Central memory CD8-positive, alpha-beta T cell (primary cell): ENCODE measurements at regions not wholly inside any gene's neighbourhood (a gene's known extent, or its start where the extent isn't known, plus 50 kb on each side); places are given as distances from the start of the nearest gene placed in this dataset.
"Not testable (repeated sequence)": the region's sequence is repeated elsewhere in the genome, so short reads cannot be mapped to it uniquely, and the experiment has no call there.

ENCODE experiments used
- ATAC-seq: fragments of 150-1000 bp; cut with Tn5 transposase; replicated peaks from 2 replicates; pipeline ENCODE4 v1.10.0; 2022; ENCODE audit warnings: mild to moderate bottlenecking, moderate FRiP score, moderate number of reproducible peaks; ENCODE audit not compliant: poor library complexity, severe bottlenecking; ENCODE audit errors: extremely low read depth
- DNase-seq, 2 donors: peaks; one replicate each; pipeline ENCODE4 v3.0.0; 2021; ENCODE audit warnings: low spot score in 2 of 2
- H3K27ac Mint-ChIP-seq: one replicate; pipeline ENCODE4 v1.8.0; 2022; ENCODE audit warnings: low read depth, mild to moderate bottlenecking, moderate library complexity, mixed read lengths
- H3K27me3 Mint-ChIP-seq: one replicate; pipeline ENCODE4 v1.8.0; 2022; ENCODE audit warnings: mixed read lengths
- H3K36me3 Mint-ChIP-seq: one replicate; pipeline ENCODE4 v1.8.0; 2022; ENCODE audit warnings: mild to moderate bottlenecking, moderate library complexity, mixed read lengths; ENCODE audit not compliant: insufficient read depth
- H3K4me1 Mint-ChIP-seq: one replicate; pipeline ENCODE4 v1.8.0; 2022; ENCODE audit warnings: mixed read lengths
- H3K4me3 Mint-ChIP-seq: one replicate; pipeline ENCODE4 v1.8.0; 2022; ENCODE audit warnings: mild to moderate bottlenecking, moderate library complexity, mixed read lengths
- H3K9me3 Mint-ChIP-seq: one replicate; pipeline ENCODE4 v1.8.0; 2022; ENCODE audit warnings: mixed read lengths

DNA sequence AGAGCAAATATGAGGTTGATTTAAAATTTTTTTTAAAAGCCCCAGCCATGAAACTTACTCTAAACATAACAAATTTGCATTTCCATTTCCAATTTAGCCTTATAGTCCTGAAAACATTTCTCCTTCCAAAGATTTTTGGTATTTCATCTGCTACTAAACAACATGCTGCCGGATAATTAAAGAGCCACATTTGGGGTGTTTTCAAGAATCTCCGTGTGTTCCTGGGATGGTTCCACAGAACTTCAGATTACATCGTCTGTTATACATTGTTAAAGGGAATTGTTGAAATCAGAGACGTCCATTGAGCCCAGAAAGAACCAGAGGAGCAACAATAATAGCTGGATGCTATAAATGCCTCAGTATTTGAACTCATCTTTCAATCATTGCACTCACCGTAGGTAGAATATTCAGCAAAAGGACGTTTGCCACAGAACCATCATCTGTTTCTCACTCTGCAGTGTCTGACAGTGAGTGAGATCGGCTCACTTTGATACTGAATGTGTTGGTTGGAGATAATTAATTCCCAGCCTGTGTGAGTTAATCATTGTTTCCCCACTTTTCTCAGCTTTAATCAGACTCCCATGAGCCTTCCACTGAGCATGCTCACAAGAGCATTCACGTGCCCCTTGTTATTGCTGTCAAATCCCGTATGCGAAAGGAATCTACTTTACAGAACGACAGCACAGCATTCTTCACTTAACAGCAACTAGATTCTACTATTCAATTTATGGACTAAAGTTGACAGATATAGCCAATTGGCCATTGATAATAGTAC is 128.4 kb upstream of the PALS2 start:
- ATAC-seq = no peak
- H3K36me3 Mint-ChIP-seq = peaks cover 3% of the 10 kb centered on the region
- peaks cover 25% of the 10 kb centered on the region for H3K4me1 Mint-ChIP-seq
- DNase-seq = no peak
- no peaks in the 10 kb centered on the region for H3K9me3 Mint-ChIP-seq
- no peak overlapping the region for H3K27ac Mint-ChIP-seq
- H3K27me3 Mint-ChIP-seq = no peaks in the 10 kb centered on the region
- H3K4me3 Mint-ChIP-seq = no peak overlapping the region

DNA sequence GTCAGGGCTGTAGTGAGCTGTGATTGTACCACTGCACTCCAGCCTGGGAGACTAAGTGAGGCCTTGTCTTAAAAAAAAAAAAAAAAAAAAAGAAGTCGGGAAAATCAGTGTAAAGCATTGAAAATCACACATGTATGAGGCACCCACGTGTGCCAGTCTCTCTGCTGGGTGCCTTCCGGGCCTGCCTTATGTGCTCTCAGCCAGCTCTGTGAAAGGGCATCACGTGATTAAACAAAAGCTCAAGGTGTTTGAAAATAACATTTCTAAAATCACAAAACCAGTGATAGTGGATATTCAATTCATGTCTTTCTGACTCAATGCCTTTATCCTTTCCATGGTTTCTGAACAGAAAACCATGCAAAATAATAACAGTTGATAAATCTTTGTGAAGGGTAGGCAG is 125.2 kb upstream of the PALS2 start:
- H3K4me1 Mint-ChIP-seq = peaks cover 5% of the 10 kb centered on the region
- DNase-seq (no peak), ATAC-seq (no peak)
- no peak overlapping the region for H3K4me3 Mint-ChIP-seq
- H3K36me3 Mint-ChIP-seq = peaks cover 2% of the 10 kb centered on the region
- peaks cover 11% of the 10 kb centered on the region for H3K27me3 Mint-ChIP-seq
- H3K27ac Mint-ChIP-seq = no peak overlapping the region
- no peaks in the 10 kb centered on the region for H3K9me3 Mint-ChIP-seq

DNA sequence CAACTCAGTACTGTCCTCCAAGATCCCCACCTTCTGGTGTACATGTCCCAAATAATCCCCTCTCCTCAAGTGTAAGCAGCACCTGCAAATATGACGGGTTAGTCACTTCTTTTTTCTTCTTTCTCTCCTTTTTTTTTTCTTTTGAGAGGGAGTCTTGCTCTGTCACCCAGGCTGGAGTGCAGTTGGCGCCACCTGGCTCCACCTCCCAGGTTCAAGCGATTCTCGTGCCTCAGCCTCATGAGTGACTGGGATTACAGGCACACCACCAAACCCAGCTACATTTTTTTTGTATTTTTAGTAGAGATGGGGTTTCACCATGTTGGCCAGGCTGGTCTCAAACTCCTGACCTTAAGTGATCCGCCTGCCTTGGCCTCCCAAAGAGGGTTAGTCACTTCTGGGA is 123.8 kb upstream of the PALS2 start:
- H3K4me3 Mint-ChIP-seq, H3K9me3 Mint-ChIP-seq, H3K36me3 Mint-ChIP-seq, DNase-seq, H3K27ac Mint-ChIP-seq, ATAC-seq, H3K4me1 Mint-ChIP-seq: not testable (repeated sequence)
- H3K27me3 Mint-ChIP-seq = peaks cover 11% of the 10 kb centered on the region

DNA sequence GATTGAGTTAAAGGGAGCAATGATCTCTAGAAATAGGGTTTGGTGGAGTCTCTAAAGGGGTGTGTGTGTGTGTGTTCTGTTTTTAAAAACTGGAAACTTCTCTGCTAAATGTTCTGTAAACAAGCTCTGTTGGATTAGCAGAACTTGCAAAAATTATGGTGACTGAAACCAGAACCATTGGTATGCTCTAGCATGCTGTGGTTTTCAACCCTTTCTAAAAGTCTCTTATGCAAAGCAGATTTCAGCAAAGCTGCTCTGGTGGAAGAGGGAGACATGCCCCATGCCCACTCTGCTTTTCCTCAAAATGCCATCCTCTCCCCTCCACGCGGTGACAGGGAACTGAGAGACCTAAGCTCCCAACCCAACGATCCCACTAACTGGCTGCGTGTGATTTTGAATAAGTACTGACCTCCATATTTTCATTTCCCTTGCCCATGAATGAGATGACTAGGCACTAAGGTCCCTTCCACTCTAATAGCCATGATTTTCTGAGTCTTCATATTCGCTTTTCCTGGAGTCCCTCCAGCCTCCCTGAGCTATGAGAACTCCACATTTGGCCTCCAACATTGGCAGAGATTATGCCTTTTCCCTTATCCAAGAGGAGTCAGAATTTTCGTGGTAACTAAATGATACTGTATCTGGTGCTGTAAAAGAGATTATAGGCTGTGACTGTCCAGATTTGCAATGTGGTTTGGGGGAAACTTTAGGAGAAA is 117.3 kb upstream of the PALS2 start:
- H3K27me3 Mint-ChIP-seq = peaks cover 31% of the 10 kb centered on the region
- no peaks in the 10 kb centered on the region for H3K9me3 Mint-ChIP-seq
- H3K4me1 Mint-ChIP-seq = no peaks in the 10 kb centered on the region

DNA sequence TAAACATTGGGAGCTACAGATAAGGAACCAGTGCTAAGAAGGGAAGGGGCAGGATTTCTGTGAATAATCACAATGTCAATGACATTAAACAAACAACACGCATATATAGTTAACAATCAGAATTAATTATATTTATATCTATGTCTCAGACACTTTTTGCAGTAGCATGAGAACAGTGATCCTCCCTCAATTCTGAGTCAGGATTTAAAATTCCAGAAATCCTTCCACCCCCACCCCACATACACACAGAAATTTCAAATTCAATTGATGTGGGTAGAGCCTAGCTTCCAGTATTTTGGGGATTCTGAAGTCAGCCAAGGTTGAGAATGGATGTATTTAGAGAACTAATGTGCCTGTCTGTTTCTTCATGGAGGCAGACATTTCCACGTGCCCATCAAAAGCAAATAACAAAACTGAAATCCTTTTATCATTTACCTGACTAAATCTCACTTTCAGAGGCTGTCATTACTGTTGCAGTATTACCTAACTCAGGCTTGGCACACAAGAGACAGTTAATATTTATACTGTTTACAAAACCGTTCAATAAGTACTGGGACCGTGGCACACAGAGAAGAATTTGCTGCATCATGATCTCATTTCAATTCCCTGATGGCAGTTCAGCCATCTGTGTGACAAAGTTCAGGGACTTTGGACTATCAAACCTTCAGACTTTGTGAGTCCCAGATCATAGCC is 116.6 kb upstream of the PALS2 start:
- Mint-ChIP-seq H3K27ac (no peak overlapping the region), H3K36me3 (peaks cover 1% of the 10 kb centered on the region), H3K4me1 (no peaks in the 10 kb centered on the region), H3K9me3 (no peaks in the 10 kb centered on the region), H3K27me3 (peaks cover 25% of the 10 kb centered on the region), H3K4me3 (no peak overlapping the region)
- DNase-seq (no peak), ATAC-seq (no peak)

More for the DNA sequence above, 117.3 kb upstream of the PALS2 start:
- no peak for ATAC-seq
- H3K4me3 Mint-ChIP-seq = no peak overlapping the region
- H3K36me3 Mint-ChIP-seq = peaks cover 2% of the 10 kb centered on the region
- no peak for DNase-seq
- no peak overlapping the region for H3K27ac Mint-ChIP-seq

DNA sequence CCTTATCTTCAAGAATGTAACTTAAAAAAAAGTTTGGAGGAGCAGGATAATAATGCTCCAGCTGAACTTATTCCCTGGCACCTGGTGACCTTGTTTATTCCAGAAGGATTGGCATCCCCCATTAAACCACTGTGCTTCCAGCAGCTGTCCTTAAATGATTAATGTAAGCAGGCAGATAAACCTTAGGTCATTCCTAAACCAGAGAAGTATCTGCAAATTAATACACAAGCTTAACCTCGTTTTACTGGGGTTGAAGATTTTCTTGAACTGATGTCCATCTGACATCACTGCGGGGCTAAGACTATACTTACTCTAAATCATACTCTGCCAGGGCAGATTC is 116.1 kb upstream of the PALS2 start:
- no peaks in the 10 kb centered on the region for H3K36me3 Mint-ChIP-seq
- H3K4me1 Mint-ChIP-seq = no peaks in the 10 kb centered on the region
- no peaks in the 10 kb centered on the region for H3K9me3 Mint-ChIP-seq
- ATAC-seq = no peak
- no peak overlapping the region for H3K27ac Mint-ChIP-seq
- no peak overlapping the region for H3K4me3 Mint-ChIP-seq
- DNase-seq = no peak
- peaks cover 20% of the 10 kb centered on the region for H3K27me3 Mint-ChIP-seq

DNA sequence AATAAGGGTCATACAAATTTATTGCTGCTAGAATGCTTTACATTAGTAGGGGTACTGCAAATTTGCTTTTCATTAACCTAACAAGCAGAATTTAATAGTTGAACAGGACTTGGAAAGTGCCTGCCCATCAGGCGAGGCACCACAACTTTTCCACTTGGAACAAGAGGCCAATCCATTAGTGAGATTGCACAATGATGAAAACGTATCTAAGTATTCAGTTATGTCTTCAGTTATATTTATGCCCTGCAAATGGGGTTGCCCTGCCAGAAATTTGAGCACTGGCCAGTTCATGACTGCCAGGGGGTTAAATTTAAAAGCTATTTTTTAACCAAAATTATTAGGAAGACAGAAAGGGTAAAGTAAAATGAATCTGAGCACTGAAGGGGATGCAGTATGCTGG is 111.1 kb upstream of the PALS2 start:
- H3K27me3 Mint-ChIP-seq = peaks cover 9% of the 10 kb centered on the region
- H3K27ac Mint-ChIP-seq = no peak overlapping the region
- H3K36me3 Mint-ChIP-seq = no peaks in the 10 kb centered on the region
- no peak for ATAC-seq
- H3K9me3 Mint-ChIP-seq = no peaks in the 10 kb centered on the region
- no peak for DNase-seq
- H3K4me1 Mint-ChIP-seq = no peaks in the 10 kb centered on the region
- H3K4me3 Mint-ChIP-seq = no peak overlapping the region

DNA sequence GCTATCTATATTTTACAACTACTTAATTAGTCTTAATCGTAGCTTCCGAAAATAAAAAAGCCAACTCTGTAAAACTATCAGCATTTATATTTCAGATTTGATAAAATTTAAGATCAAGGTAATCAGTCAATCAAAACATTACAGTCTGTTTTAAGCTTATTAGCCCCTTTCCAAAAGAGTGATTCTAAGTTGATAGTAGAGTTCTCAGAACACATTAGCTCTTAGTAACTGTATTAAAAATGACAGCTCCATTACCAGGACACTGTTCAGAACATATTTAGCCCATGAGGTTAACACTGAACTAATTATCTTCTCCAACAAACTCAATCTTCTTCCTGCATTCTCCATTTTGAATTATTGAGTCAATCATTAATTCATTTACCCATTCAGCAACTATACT is 110.3 kb upstream of the PALS2 start:
- DNase-seq = no peak
- no peaks in the 10 kb centered on the region for H3K9me3 Mint-ChIP-seq

DNA sequence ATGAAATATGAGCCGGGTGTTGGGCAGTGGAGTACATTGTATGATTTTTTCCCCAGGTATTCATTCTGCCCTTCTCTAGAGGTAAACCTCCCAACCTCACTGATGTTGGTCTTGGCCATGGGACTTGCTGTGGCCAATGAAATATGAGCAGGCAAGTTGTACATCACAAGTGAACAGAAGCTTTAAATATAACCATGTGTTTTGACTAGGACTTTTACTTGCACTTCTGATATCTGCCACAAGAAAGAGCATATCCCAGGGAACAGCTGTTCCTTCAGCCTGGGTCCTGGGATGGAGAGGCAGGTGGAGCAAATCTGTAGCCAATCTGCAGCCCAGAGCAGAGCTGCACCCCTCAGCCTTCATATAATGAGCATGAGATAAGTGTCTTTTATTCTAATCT is 109.8 kb upstream of the PALS2 start:
- no peak for ATAC-seq
- DNase-seq = no peak
- H3K27me3 Mint-ChIP-seq = peaks cover 9% of the 10 kb centered on the region
- H3K4me1 Mint-ChIP-seq = no peaks in the 10 kb centered on the region
- no peak overlapping the region for H3K27ac Mint-ChIP-seq
- H3K9me3 Mint-ChIP-seq = no peaks in the 10 kb centered on the region
- no peaks in the 10 kb centered on the region for H3K36me3 Mint-ChIP-seq
- H3K4me3 Mint-ChIP-seq = no peak overlapping the region

More for the DNA sequence above, 110.3 kb upstream of the PALS2 start:
- H3K27me3 Mint-ChIP-seq = peaks cover 9% of the 10 kb centered on the region
- no peak overlapping the region for H3K27ac Mint-ChIP-seq
- no peaks in the 10 kb centered on the region for H3K4me1 Mint-ChIP-seq
- ATAC-seq = no peak
- no peaks in the 10 kb centered on the region for H3K36me3 Mint-ChIP-seq
- H3K4me3 Mint-ChIP-seq = no peak overlapping the region

DNA sequence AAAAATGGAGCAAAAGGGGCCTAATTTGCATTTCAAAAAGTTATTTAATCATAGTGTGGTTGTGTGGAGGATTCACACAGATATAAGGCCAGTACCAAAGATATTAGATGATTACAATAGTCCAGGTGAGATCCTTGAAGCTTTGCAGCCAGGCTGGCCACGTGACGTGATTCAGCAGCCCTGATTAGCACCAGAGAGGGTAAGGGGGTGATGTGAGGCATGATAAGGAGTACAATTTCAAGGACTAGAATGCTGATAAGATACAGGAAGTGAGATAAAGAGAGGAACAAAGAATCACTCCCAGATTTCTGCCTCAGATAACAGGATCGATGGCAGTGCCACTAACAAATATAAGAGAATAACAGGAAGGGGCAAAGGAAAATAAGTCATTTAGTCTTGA is 108.4 kb upstream of the PALS2 start:
- no peaks in the 10 kb centered on the region for H3K4me1 Mint-ChIP-seq

DNA sequence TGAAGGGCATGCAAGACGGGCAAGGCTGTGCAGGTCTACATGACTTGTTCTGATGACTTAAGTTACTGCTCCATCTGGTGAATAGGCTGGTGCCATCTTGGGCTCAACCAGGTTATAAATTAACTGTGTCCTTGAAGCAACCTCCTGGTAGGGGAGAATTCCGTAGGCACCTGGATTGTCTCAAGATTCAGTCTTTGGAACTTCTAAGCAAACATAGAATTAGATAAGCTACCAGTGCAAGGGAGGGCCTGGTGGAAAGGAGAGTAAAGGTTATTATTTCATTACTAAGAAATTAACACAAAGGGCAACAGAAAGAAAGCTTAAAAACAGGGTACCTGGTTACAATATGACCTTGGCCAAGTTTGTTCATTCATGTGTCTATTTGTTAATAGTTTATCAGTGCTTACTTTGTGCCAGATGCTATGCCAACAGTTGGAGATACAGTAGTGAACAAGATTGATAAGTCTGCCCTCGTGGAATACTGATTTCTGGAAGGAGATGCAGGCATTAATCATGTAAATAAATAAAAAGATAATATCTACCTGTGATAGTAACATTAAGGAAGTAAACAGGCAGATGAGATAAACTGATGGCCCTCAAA is 107.0 kb upstream of the PALS2 start:
- DNase-seq = no peak
- ATAC-seq = no peak
- no peaks in the 10 kb centered on the region for H3K9me3 Mint-ChIP-seq
- H3K36me3 Mint-ChIP-seq = no peaks in the 10 kb centered on the region
- H3K4me1 Mint-ChIP-seq = no peaks in the 10 kb centered on the region
- no peak overlapping the region for H3K4me3 Mint-ChIP-seq
- no peak overlapping the region for H3K27ac Mint-ChIP-seq
- H3K27me3 Mint-ChIP-seq = no peaks in the 10 kb centered on the region

More for the DNA sequence above, 108.4 kb upstream of the PALS2 start:
- peaks cover 4% of the 10 kb centered on the region for H3K27me3 Mint-ChIP-seq
- no peaks in the 10 kb centered on the region for H3K9me3 Mint-ChIP-seq
- no peak overlapping the region for H3K4me3 Mint-ChIP-seq
- DNase-seq (no peak), ATAC-seq (no peak)
- no peak overlapping the region for H3K27ac Mint-ChIP-seq
- H3K36me3 Mint-ChIP-seq = no peaks in the 10 kb centered on the region

DNA sequence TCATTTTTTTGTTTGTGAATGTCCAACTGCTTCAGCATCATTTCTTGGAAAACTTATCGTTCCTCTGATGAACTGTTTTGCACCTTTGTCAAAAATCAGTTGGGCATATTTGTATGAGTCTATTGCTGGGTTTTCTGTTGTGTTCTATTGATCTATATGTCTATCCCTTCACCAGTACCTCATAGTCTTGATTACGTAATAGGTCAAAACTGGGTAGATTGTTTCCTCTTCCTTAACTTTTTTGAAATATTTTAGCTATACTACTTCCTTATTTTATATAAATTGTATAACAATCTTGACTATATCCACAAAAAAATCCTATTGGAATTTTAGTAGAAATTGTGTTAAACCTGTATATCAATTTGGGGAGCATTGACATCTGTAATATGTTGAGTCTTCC is 104.1 kb upstream of the PALS2 start:
- no peaks in the 10 kb centered on the region for H3K9me3 Mint-ChIP-seq
- no peak for ATAC-seq
- no peak overlapping the region for H3K27ac Mint-ChIP-seq
- no peak for DNase-seq
- H3K4me3 Mint-ChIP-seq = no peak overlapping the region
- no peaks in the 10 kb centered on the region for H3K36me3 Mint-ChIP-seq
- no peaks in the 10 kb centered on the region for H3K4me1 Mint-ChIP-seq
- no peaks in the 10 kb centered on the region for H3K27me3 Mint-ChIP-seq
